Common myeloid progenitor, CD34-positive (primary cell): ENCODE measurements at regions not wholly inside any gene's neighbourhood (a gene's known extent, or its start where the extent isn't known, plus 50 kb on each side); places are given as distances from the start of the nearest gene placed in this dataset.

Experiments used
- CTCF ChIA-PET: fragments of 350-600 bp; sonication (Branson Sonifier 250); formaldehyde crosslinking; loops from one replicate; lab custom pipeline; 2021; ENCODE audit warnings: antibody characterized with exemption; lab: Charles Lee
- POLR2A ChIA-PET: fragments of 350-600 bp; sonication (Branson Sonifier 250); formaldehyde crosslinking; loops from one replicate; lab custom pipeline; 2021; ENCODE audit warnings: antibody characterized with exemption; lab: Charles Lee
- DNase-seq, 3 donors: peaks; one replicate each; pipeline versions ENCODE4 v3.0.0 to v3.0.0-alpha.2; 2013
- H3K27ac ChIP-seq, 2 experiments: 1 replicate in 1 of 2; 2 replicates in 1 of 2; pipeline ENCODE4 v1.7.0; 2013; ENCODE audit warnings: inconsistent platforms in 2 of 2, low read length in 2 of 2, mild to moderate bottlenecking in 2 of 2, low read depth in 1 of 2, moderate library complexity in 1 of 2; ENCODE audit not compliant: severe bottlenecking in 2 of 2, insufficient read depth in 1 of 2, poor library complexity in 1 of 2
- H3K27me3 ChIP-seq, 5 experiments: replicated peaks in 2 of 5; 1 replicate in 3 of 5; 2 replicates in 2 of 5; pipeline versions ENCODE4 v1.6.1 to v1.7.0; 2013; ENCODE audit warnings: low read length in 4 of 5, mild to moderate bottlenecking in 2 of 5, moderate library complexity in 2 of 5, inconsistent platforms in 1 of 5; ENCODE audit not compliant: insufficient read depth in 5 of 5, control insufficient read depth in 4 of 5
- H3K36me3 ChIP-seq, 4 experiments: 1 replicate in 2 of 4; 2 replicates in 2 of 4; pipeline versions ENCODE4 v1.6.1 to v1.7.0; 2013; ENCODE audit warnings: low read length in 3 of 4, control low read depth in 1 of 4, mild to moderate bottlenecking in 1 of 4; ENCODE audit not compliant: control insufficient read depth in 4 of 4, insufficient read depth in 4 of 4
- H3K4me1 ChIP-seq, 4 experiments: 1 replicate in 3 of 4; 2 replicates in 1 of 4; pipeline versions ENCODE4 v1.6.1 to v1.7.1; 2013; ENCODE audit warnings: low read length in 3 of 4, mild to moderate bottlenecking in 3 of 4, control low read depth in 1 of 4, inconsistent platforms in 1 of 4, moderate library complexity in 1 of 4; ENCODE audit not compliant: control insufficient read depth in 4 of 4, insufficient read depth in 4 of 4; ENCODE audit errors: control extremely low read depth in 1 of 4
- H3K4me3 ChIP-seq, 7 experiments: 1 replicate in 4 of 7; 2 replicates in 3 of 7; pipeline versions ENCODE4 v1.5.1 to v1.7.0; 2013; ENCODE audit warnings: mild to moderate bottlenecking in 7 of 7, low read length in 6 of 7, moderate library complexity in 6 of 7, inconsistent platforms in 2 of 7, low read depth in 2 of 7, control low read depth in 1 of 7; ENCODE audit not compliant: insufficient read depth in 4 of 7, control insufficient read depth in 1 of 7; ENCODE audit errors: extremely low read depth in 1 of 7
- H3K9me3 ChIP-seq, 5 experiments: 1 replicate in 4 of 5; 2 replicates in 1 of 5; pipeline versions ENCODE4 v1.6.1 to v1.7.1; 2013; ENCODE audit warnings: low read length in 4 of 5, mild to moderate bottlenecking in 2 of 5, inconsistent platforms in 1 of 5, low read depth in 1 of 5, moderate library complexity in 1 of 5; ENCODE audit not compliant: control insufficient read depth in 4 of 5, insufficient read depth in 2 of 5; ENCODE audit errors: control extremely low read depth in 1 of 5
- WGBS: methylation state at CpG from one replicate; pipeline ENCODE4 v1.1.5; 2013; ENCODE audit not compliant: insufficient coverage; 5-methylcytosine and 5-hydroxymethylcytosine counted together

GRCh38 chr5:145708169-145708568, 127.0 kb downstream of the PRELID2 start:
- no peaks in the 10 kb centered on the region for H3K27me3 ChIP-seq
- ChIA-PET POLR2A (no interaction called here), CTCF (interaction anchor here (1.3 kb wide), 1 partner anchor 9 kb away, joined by 5 read pairs; no protein-coding TSS in a partner anchor)
- H3K4me1 ChIP-seq = no peaks in the 10 kb centered on the region
- no peaks in the 10 kb centered on the region for H3K36me3 ChIP-seq
- no peak overlapping the region for H3K27ac ChIP-seq
- no peak overlapping the region for H3K4me3 ChIP-seq
- no peak for DNase-seq
- H3K9me3 ChIP-seq = no peaks in the 10 kb centered on the region

- CTCF ChIA-PET = no interaction called here
- WGBS = no CpG with 5 or more reads among the region's 3 CpGs
- no peaks in the 10 kb centered on the region for H3K27me3 ChIP-seq
- no peak overlapping the region for H3K4me3 ChIP-seq
- no peaks in the 10 kb centered on the region for H3K9me3 ChIP-seq
- DNase-seq = no peak
- H3K27ac ChIP-seq = no peak overlapping the region
- H3K36me3 ChIP-seq = no peaks in the 10 kb centered on the region
- H3K4me1 ChIP-seq = no peaks in the 10 kb centered on the region
- POLR2A ChIA-PET = no interaction called here
Measured at GRCh38 chr5:145704724-145705123, 130.4 kb downstream of the PRELID2 start.

DNA sequence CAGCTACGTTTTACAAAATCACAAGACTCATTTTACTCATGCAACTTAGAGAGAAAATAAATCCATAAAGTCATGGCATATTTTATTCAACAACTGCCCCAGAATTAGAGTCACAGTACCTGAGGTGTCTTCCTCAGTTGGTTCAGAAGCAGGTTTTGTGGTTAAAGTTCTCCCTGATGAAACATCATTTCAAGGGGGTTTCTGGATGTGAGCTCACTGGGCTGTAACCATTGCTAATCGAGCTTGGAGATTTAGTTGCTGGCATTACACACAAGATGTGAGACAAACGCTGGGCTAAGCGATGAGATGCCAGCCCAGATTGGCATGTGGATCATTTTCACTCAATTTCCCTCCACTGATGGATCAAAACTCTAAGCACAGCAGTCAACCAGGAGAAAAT, 131.3 kb downstream of the PRELID2 start:
- Histone ChIP-seq H3K4me3 (no peak overlapping the region), H3K4me1 (no peaks in the 10 kb centered on the region), H3K27me3 (no peaks in the 10 kb centered on the region), H3K9me3 (no peaks in the 10 kb centered on the region), H3K36me3 (no peaks in the 10 kb centered on the region), H3K27ac (no peak overlapping the region)
- no peak for DNase-seq
- POLR2A ChIA-PET = no interaction called here
- CTCF ChIA-PET = interaction anchor here (1.3 kb wide), 1 partner anchor 11 kb away, joined by 3 read pairs; no protein-coding TSS in a partner anchor
- 100% methylated on average over 3 of the region's 4 CpGs for WGBS

DNA sequence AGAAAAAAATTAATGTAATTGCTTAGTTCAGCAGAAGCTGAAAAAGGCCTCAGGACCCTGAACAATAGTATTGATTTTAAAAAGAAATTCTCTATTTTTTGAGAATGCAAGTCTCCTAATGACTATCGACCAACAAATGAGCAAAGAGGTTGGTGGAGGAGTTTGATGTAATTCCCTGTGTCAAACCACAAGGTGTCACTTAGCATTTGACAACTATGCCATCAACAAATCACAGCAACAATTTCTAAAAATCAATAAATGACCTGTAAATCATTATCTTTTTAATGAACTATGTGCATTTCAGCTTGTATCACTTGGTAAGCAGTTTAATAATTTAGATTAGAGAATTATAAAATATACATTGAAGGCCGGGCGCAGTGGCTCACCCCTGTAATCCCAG, 133.7 kb downstream of the PRELID2 start:
- CTCF ChIA-PET = no interaction called here
- no peak for DNase-seq
- Histone ChIP-seq H3K27ac (no peak overlapping the region), H3K27me3 (no peaks in the 10 kb centered on the region), H3K9me3 (no peaks in the 10 kb centered on the region), H3K4me3 (no peak overlapping the region), H3K36me3 (no peaks in the 10 kb centered on the region), H3K4me1 (no peaks in the 10 kb centered on the region)
- no CpG with 5 or more reads among the region's 3 CpGs for WGBS
- POLR2A ChIA-PET = no interaction called here

DNA sequence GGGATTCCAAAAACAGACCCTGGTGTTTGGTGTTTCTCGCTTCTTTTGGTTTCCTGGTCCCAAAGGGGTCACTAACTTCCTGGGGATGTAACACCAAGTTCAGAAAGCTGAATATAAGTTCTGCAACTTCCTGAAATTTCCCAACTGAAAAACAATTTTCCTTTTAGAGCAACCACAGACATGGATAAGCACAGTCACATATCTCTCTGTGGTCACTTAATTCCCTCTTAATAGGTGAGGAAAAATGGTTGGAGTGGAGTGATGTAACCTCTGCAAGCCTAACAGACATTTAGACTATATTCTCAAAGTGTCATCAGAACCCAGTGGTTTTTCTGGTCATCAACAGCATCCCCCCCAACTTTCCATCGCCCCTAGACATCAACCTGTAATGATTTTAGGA, 135.3 kb downstream of the PRELID2 start:
- POLR2A ChIA-PET = no interaction called here
- DNase-seq = no peak
- H3K27me3 ChIP-seq = no peaks in the 10 kb centered on the region
- CTCF ChIA-PET = interaction anchor here (1.0 to 4.2 kb wide), 4 partner anchors 9 to 126 kb away, joined by 3 to 21 read pairs (median 6); no protein-coding TSS in a partner anchor
- H3K27ac ChIP-seq = no peak overlapping the region
- H3K4me1 ChIP-seq = no peaks in the 10 kb centered on the region
- 100% methylated on average over 2 of the region's 2 CpGs for WGBS
- H3K36me3 ChIP-seq = no peaks in the 10 kb centered on the region
- H3K9me3 ChIP-seq = no peaks in the 10 kb centered on the region
- no peak overlapping the region for H3K4me3 ChIP-seq

GRCh38 chr5:145697251-145697990, 137.7 kb downstream of the PRELID2 start:
- H3K4me3 ChIP-seq = no peak overlapping the region
- H3K9me3 ChIP-seq = no peaks in the 10 kb centered on the region
- 93% methylated on average over 2 of the region's 4 CpGs for WGBS
- ChIA-PET CTCF (interaction anchor here (0.8 to 4.2 kb wide), 18 partner anchors 8 to 433 kb away, joined by 3 to 21 read pairs (median 4); no protein-coding TSS in a partner anchor), POLR2A (no interaction called here)
- no peaks in the 10 kb centered on the region for H3K36me3 ChIP-seq
- no peaks in the 10 kb centered on the region for H3K27me3 ChIP-seq
- no peak overlapping the region for H3K27ac ChIP-seq
- no peaks in the 10 kb centered on the region for H3K4me1 ChIP-seq
- peak; percentile 51 to 71 (median 68) for DNase-seq

- peak in 2 of 3 donors; percentile 3 to 12 for DNase-seq
- H3K27me3 ChIP-seq = no peaks in the 10 kb centered on the region
Measured at GRCh38 chr5:145689235-145689634, 145.9 kb downstream of the PRELID2 start.

More at GRCh38 chr5:145689235-145689634, 145.9 kb downstream of the PRELID2 start:
- Histone ChIP-seq H3K4me3 (no peak overlapping the region), H3K36me3 (no peaks in the 10 kb centered on the region), H3K9me3 (no peaks in the 10 kb centered on the region), H3K4me1 (no peaks in the 10 kb centered on the region), H3K27ac (no peak overlapping the region)
- 65% methylated on average over 2 of the region's 3 CpGs for WGBS
- CTCF ChIA-PET = interaction anchor here (1.0 to 1.8 kb wide), 4 partner anchors 8 to 27 kb away, joined by 3 to 5 read pairs (median 4); no protein-coding TSS in a partner anchor
- POLR2A ChIA-PET = no interaction called here
